RPMI7951 (cell line): ENCODE measurements at regions not wholly inside any gene's neighbourhood (a gene's known extent, or its start where the extent isn't known, plus 50 kb on each side); places are given as distances from the start of the nearest gene placed in this dataset.

Source experiments
- DNase-seq: peaks from one replicate; pipeline ENCODE4 v3.0.0-alpha.2; 2012; ENCODE audit warnings: low read depth

DNA sequence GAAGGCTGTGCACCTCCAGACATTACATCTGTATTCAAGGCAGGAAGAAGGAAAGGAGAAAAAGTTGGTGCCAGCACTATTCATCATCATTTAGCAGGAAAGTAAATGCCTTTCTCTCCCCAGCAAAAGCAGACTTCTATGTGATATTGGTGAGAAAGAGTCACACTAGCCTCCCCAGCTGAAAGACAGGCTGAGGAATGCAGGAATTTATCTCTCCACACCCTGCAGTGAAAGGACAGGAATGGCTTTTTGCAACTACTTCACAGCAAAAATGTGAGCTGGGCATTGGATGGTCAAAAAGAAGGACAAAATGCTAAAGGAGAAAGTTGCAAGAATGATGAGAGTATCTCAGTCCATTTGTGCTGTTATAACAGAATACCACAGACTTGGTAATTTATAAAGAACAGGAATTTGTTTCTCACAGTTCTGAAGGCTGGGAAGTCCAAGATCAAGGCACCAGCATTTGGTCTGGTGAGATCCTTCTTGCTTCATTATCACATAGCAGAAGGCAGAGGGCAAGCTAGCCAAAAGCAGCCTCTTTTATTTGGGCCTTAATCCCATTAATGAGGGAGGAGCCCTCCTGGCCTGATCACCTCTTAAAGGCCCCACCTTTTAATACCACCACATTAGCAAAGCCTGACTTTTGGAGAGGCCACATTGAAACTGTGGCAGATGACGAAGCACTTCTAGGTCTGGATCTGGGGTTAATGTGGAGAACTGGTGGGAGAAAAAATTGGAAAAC lies 388.1 kb upstream of the SLC14A2 start:
- DNase-seq = no peak

DNA sequence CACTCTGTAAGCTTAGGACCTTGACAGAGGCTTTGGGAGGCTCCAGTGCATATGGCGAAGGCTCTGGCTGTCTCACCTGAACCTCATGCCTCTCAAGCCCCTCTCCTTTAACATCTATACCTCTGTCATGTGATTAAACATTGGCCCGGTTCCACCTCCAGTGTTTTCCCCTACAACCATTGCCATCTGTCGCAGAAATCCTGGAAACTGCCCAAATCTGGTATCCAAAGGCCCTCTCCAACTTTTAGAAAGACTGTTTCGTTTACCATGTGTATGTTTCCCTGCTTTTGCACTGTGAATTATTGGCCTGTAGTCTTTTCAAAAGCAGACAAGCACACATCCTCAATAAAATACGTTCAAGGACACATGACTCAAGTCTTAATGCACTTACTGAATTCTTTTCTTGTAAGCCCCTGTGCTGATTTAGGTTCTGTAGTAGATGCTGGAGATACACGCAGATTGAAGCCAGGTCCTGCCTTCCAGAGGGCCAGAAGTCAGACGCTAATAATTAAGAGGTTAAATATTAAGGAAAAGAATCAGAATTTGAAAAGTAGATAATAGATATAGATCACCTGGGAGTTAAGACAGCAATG lies 386.4 kb upstream of the SLC14A2 start:
- DNase-seq = no peak

DNA sequence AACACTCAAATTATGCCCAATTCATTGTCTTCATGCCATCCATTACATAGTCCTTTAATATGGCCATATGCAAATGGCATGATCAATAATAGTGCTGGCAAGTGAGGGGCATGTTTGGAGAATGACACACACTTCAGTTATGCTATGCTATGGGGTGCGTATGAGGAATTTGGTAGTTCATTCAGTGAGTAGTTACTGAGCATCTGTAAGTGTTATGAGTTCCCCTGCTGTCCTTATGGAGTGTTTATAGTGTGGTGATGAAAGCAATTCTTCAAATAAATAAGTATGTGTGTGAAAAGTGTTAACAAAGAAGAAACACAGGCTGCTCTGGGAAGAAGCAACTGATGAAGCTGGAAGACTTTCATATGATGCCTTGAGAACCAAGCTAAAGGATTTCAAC lies 383.7 kb upstream of the SLC14A2 start:
- DNase-seq = no peak

DNA sequence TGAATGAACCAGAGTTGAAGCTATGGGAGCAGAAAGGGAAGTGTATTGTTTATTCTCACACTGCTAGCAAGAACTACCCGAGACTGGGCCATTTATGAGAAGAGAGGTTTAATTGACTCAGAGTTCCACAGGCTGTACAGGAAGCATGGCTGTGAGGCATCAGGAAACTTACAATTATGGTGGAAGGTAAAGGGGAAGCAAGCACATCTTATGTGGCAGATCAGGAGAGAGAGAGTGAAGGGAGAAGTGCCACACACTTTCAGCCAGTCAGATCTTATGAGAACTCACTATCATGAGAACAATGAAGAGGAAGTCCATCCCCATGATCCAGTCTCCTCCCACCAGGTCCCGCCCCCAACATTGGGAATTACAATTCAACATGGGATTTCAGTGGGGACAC lies 383.2 kb upstream of the SLC14A2 start:
- no peak for DNase-seq

- peak; percentile 36 for DNase-seq
Observed at GRCh38 chr18:45236676-45237075, 378.6 kb upstream of the SLC14A2 start.

DNA sequence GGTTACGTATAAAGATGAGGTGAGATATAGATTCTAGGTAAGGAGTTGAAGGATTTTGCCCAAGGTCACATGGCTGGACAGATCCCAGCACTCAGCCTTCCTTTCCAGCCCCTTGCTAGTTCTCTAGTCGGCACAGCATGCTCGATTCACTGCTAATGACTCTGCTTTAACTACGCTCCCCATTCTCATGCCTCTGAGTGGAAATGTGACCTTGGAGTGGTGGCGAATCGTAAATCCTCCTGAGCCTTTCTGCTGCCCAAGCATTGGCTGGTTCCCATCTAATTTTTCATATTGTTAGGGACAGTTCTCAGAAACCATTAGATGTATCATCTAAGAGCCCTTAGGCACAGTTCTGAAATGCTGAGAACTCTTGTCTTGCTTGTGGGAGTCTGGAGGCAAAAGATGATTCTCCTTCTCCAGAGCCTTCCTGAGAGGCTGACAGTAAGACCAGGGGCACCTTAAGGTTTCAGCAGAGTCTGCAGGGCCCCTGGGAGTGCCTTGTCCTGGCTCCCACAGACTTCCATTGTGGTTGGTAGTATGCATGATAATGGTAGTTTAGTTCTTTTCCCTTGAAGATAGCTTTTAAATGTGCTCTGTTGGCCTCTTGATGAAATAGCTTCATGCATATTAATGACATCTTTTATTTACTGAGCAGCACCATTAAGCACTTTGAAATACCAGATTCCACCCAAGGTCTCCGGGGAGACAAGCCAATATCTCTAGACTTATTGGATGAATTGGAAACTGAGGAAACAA lies 377.8 kb upstream of the SLC14A2 start:
- no peak for DNase-seq

DNA sequence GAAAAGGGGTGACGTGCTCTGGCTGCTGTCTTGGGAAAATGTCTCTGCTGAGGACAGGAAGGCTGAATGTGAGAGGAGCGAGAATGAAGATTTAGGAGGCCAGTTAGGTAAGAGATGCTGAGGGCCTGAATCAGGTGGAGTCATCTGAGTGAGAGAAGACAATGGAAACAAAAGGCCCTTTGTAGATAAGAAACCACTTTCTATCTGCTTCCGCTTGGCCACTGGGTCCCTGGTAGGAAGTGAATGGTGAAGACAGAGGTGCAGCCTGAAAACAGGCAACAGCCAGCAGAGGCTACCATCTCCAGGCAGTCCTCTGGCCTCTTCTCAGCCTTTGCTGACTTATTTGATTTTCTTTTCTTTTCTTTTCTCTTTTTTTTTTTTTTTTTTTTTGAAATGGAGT lies 374.0 kb upstream of the SLC14A2 start:
- no peak for DNase-seq

DNA sequence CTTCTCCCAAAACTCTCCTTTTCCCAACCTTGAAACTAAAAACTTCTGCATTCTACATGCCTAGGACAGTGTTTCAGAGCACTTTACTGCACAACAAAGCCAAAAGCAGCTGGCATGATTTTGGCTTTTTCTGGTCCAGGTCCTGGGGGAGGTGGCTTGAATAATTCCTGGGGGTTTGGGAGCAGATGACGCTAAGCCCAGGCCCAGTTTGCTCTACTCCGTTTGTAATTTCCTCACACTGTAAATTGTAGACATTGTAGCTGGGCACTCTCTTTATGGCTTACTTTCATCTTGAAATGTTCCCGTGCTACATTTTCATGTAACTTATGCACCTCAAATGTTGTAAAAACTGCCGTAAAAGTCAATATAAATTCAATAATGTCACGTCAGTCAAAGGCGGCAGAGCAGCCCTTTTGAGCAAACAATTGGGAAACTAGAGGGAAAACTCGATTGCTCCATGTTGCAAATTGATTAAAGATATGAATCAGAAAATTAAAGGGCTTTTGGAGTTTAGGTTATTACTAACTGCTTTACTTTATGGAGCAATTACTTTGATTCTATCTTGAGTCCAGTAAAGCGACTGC lies 373.2 kb upstream of the SLC14A2 start:
- DNase-seq = no peak

DNA sequence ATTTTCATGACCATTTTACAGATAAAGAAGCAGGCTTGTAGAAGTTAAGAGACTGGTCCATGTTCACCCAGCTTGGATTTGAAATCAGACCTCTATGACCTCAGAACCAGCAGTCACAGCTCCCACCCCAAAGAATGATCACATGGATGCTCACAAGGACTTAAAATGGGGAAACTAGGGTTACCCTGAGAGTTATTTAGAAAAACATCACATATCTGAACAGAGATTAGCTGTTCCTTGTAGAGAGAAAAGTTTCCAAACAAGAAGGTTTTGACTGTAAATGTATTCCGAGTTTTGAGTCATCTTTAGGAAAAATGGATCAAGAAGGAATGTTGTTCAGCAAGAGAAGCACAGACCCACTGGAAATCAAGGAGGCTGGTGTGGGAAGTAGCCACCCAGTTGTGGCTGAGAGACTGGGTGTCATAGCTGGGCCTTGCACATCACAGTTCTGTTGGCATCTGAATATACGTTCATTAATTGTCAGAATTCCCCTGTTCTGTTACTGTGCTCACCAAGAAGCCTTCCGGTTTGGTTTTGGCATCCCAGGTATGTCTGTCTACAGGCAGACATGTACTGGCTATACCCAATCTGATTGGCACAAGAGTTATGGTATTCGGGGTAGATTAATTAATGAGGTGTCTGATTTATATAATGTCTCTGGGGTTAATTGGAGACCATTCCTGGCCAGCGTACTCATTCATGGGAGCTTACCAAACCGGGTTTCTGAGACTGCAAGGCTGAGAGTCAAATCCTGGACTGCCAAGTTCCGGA lies 371.8 kb upstream of the SLC14A2 start:
- no peak for DNase-seq

DNA sequence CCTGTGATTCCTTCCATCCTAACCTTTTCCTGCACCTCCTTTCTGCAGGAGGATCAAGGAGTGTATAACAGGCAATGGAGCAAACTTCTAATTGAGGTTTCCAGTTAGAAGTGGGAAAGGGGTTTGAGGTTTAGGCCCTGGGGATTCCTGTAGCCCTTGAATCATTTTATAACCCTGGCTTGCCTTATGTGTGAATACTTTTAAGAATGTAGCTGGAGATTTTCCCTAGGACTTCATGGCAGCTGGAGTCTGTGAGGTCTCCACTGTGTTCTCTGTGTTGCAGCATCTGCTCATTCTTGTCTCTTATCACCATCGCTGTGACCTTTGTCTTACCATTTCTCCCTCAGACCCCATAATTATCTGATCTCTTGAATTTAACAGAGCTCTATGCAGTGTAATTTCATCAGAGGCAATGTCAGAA lies 370.2 kb upstream of the SLC14A2 start:
- no peak for DNase-seq

GRCh38 chr18:45248240-45248903 lies 366.9 kb upstream of the SLC14A2 start:
- peak; percentile 49 for DNase-seq

DNA sequence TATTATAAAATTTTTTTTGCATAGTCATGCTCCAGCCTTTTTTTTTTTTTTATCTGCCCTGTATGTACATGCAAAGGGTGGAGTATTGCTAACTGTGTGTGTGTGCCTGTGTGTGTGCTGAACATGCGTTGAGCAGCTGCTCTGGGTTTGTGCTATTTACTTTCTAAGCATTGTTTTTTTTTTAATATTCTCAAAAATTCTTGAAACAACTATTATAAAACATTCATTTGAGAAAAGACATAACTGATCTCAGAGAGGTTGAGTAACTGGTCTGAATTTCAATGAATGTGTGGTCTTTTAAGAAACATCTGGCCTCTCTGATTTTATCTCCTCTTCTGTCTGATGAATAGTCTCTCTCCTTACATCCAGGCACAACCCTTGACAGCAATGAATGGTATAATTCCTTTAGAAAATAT lies 366.0 kb upstream of the SLC14A2 start:
- DNase-seq = peak; percentile 39

- DNase-seq = peak; percentile 22
Observed at GRCh38 chr18:45250479-45250878, 364.8 kb upstream of the SLC14A2 start.

- DNase-seq = no peak
Observed at GRCh38 chr18:45251236-45251635, 364.0 kb upstream of the SLC14A2 start.

DNA sequence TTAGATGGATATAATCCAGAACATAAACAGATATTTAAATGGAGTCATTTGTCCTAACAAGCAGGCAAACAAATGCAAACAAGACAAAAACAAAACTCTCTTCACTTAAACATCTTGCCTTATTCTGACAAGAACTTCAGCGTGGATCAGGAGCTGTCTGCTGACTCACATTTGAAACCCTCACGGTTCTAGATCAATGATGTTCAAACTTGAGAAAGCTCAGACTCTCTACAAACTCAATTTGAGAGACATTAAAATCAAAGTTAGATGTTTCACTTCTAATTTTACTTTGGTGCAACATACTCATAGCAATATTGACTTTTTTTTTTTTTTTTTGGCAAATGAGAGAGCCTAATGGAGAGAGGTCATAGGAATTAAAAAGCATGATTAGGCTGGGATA lies 362.8 kb upstream of the SLC14A2 start:
- DNase-seq = no peak

DNA sequence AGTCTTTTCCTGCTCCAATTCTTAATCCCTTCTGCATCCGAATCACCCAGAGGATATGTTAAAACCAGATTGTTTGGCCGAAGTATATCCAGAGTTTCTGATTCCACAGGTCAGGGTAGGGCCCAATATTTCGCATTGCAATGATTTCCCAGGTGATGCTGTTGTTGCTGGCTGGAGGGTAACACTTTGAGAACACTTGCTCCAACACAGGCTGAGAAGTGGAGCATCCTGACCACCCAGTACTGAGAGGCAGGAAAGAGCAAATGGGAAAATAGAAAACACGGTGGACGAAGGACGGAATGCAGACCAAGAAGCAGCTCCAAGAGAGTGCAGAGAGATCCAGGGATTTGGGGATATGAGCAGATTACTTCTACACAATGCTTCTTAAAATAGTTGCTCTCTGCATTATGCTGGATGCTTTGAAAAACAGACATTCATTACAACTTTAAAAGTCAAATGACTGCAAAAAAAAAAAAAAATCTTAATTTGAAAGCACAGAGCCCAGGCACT lies 362.2 kb upstream of the SLC14A2 start:
- DNase-seq = no peak

DNA sequence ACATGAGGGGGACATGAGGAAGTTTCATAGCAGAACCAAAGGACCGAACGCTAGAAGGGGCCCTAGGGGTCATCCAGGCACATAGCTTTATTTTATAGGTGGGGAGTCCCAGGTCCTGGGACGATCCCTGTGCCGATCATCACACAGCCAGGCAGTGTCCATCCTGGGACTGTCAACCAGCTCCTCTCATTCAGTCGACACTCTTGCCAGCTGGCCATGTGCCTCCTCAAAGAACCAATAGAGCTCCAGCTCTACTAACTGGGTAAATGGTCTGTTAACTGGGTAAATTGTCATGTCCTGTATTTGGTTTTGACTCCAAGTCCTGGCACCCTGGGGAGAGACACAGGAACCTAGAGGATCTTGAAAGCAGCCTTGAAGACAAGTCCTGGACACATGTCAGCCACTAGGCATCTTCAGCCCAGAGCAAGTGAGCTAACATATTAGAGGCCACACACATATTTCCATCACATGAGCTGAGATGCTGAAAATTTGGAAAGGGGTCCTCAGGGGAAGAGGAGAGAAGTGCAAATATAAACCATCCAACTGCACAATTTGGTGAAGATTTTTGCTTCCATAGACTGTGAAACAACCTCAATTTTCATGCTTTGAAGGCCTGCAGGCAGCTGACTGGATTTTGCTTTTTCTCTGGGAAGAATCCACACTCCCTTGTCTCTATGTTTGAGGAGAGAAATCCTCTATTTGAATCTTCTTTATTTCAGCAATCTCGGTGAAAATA lies 361.1 kb upstream of the SLC14A2 start:
- no peak for DNase-seq

DNA sequence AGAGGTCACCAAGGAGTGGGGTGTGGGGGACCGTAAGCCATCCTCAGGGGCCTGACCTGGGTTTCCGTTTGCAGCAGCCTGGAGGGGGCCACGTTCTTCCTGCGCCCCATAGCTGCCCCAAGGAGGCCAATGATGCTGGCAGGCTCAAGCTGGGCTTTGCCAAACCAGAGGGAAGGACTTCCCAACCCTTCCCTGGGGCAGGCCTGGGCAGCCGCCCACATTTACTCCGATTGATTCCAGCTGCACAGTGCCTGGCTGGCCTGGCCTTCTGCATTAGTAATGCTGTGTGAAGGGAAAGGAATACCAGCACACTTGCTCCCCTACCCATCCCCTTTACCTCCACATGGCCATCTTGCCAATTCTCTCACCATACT lies 360.6 kb upstream of the SLC14A2 start:
- peak; percentile 84 for DNase-seq

GRCh38 chr18:45255197-45255890 lies 359.9 kb upstream of the SLC14A2 start:
- DNase-seq = peak; percentile 87

DNA sequence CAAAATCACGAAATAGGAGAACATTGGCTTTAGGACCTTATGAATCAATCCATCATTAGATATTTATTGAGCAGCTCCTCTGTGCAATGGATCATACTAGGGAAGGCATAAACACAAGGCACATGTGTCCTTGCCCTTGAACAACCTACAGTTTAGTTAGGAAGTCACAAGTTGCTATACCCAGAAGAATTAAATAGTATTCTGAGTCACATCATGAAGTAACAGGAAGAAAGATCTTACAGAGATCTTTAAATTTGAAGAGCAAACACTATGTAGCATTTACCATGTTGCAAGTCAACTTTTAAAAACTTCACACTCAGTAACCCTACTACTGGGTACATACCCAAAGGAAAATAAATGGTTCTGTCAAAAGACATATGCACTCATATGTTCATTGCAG lies 355.2 kb upstream of the SLC14A2 start:
- DNase-seq = no peak
